Mesendoderm (in vitro differentiated cells): ENCODE measurements at regions not wholly inside any gene's neighbourhood (a gene's known extent, or its start where the extent isn't known, plus 50 kb on each side); places are given as distances from the start of the nearest gene placed in this dataset.

Experiments used
- DNase-seq: peaks from one replicate; pipeline ENCODE4 v3.0.0; 2013
- H2AK5ac ChIP-seq: 2 replicates; pipeline ENCODE4 v1.6.1; 2013; ENCODE audit warnings: low read length, inconsistent platforms
- H2BK120ac ChIP-seq: 2 replicates; pipeline ENCODE4 v1.6.1; 2013; ENCODE audit warnings: low read depth, mild to moderate bottlenecking, low read length, moderate library complexity, mixed read lengths
- H2BK15ac ChIP-seq: replicated peaks from 2 replicates; pipeline ENCODE4 v1.6.1; 2013; ENCODE audit warnings: low read depth, mild to moderate bottlenecking, moderate library complexity
- H2BK5ac ChIP-seq: 2 replicates; pipeline ENCODE4 v1.6.1; 2013; ENCODE audit warnings: low read length, inconsistent platforms
- H3K18ac ChIP-seq: 2 replicates; pipeline ENCODE4 v1.6.1; 2013; ENCODE audit warnings: mild to moderate bottlenecking, low read length, mixed read lengths
- H3K23ac ChIP-seq: one replicate; pipeline ENCODE4 v1.6.1; 2013; ENCODE audit warnings: low read length
- H3K27ac ChIP-seq: 2 replicates; pipeline ENCODE4 v1.5.1; 2013; ENCODE audit warnings: low read depth, mild to moderate bottlenecking, inconsistent platforms, low read length, moderate library complexity
- H3K27me3 ChIP-seq: 2 replicates; pipeline ENCODE4 v1.6.1; 2013; ENCODE audit warnings: low read length, control low read depth, mild to moderate bottlenecking, inconsistent platforms; ENCODE audit not compliant: insufficient read depth, poor library complexity
- H3K36me3 ChIP-seq: 2 replicates; pipeline ENCODE4 v1.6.1; 2013; ENCODE audit warnings: low read length, inconsistent platforms; ENCODE audit not compliant: control insufficient read depth, insufficient read depth
- H3K4ac ChIP-seq: one replicate; pipeline ENCODE4 v1.6.1; 2013; ENCODE audit warnings: low read depth, mild to moderate bottlenecking, low read length, moderate library complexity
- H3K4me1 ChIP-seq: 2 replicates; pipeline ENCODE4 v1.6.1; 2013; ENCODE audit warnings: low read depth, low read length, inconsistent platforms; ENCODE audit not compliant: control insufficient read depth
- H3K4me2 ChIP-seq: 2 replicates; pipeline ENCODE4 v1.6.1; 2013; ENCODE audit warnings: low read length
- H3K4me3 ChIP-seq: 2 replicates; pipeline ENCODE4 v1.5.1; 2013; ENCODE audit warnings: mild to moderate bottlenecking, low read length
- H3K56ac ChIP-seq: one replicate; pipeline ENCODE4 v1.6.1; 2013; ENCODE audit warnings: low read length
- H3K79me1 ChIP-seq: 2 replicates; pipeline ENCODE4 v1.6.1; 2013; ENCODE audit warnings: low read length, inconsistent platforms
- H3K79me2 ChIP-seq: 2 replicates; pipeline ENCODE4 v1.6.1; 2013; ENCODE audit warnings: mild to moderate bottlenecking, low read length; ENCODE audit not compliant: control insufficient read depth, insufficient read depth
- H3K9ac ChIP-seq: 2 replicates; pipeline ENCODE4 v1.6.1; 2013; ENCODE audit warnings: low read length, inconsistent platforms
- H4K5ac ChIP-seq: one replicate; pipeline ENCODE4 v1.6.1; 2013; ENCODE audit warnings: low read length
- H4K8ac ChIP-seq: one replicate; pipeline ENCODE4 v1.6.1; 2013; ENCODE audit warnings: low read depth, mild to moderate bottlenecking, control low read depth, low read length, moderate library complexity
- WGBS: extraction: QIAGEN DNeasy Blood & Tissue Kit; methylation state at CpG from one replicate; pipeline ENCODE4 v1.1.7; 2013; ENCODE audit warnings: low lambda C conversion rate, missing lambda C conversion rate; ENCODE audit not compliant: insufficient coverage; ENCODE audit errors: extremely low coverage; 5-methylcytosine and 5-hydroxymethylcytosine counted together

DNA sequence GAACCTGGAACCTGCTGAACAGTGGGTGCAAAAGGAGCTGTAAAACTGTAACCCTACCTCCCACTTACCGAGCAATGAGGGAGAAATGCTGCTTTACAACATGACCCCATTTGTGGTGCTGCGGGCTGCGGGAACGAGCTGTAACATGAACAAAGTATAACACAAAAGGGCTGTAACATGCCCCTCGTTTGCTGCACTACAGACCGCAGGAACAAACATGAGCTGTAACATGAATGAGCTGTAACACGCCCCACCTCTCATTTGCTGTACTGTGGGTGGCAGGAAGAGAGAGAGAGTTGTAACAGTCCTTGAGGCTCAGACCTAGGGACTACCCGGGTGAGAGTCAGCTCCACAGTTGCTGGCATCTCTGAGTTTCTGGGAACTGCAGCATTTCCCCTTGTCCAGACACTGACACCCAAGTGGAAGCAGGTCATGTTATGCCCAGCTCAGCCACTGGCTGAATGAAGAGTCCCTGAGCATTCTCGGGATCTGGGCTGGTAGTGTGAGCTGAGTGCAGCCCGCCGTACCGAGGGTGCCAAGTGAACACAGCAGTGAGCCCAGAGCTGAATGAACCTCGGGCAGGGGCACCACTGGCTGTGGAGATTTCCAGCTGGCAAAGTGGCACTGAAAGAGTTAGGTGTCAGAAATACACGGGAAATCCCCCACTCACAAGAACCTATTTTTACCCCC lies 1385.3 kb upstream of the SPRY2 start:
- no peak for DNase-seq
- H4K8ac ChIP-seq = no peak overlapping the region
- no peak overlapping the region for H2BK120ac ChIP-seq
- H3K36me3 ChIP-seq = no peaks in the 10 kb centered on the region
- no peak overlapping the region for H3K4me2 ChIP-seq
- H3K4me1 ChIP-seq = no peaks in the 10 kb centered on the region
- no peak overlapping the region for H3K27ac ChIP-seq
- H3K79me1 ChIP-seq = no peaks in the 10 kb centered on the region
- no peak overlapping the region for H3K9ac ChIP-seq
- no peak overlapping the region for H3K18ac ChIP-seq
- H3K27me3 ChIP-seq = no peaks in the 10 kb centered on the region
- H2AK5ac ChIP-seq = no peak overlapping the region
- no peaks in the 10 kb centered on the region for H3K79me2 ChIP-seq
- no peak overlapping the region for H3K4me3 ChIP-seq
- no peak overlapping the region for H3K4ac ChIP-seq
- WGBS = no CpG with 5 or more reads among the region's 14 CpGs
- no peak overlapping the region for H3K56ac ChIP-seq
- H2BK5ac ChIP-seq = no peak overlapping the region
- no peak overlapping the region for H4K5ac ChIP-seq
- no peak overlapping the region for H3K23ac ChIP-seq
- H2BK15ac ChIP-seq = no peak overlapping the region

DNA sequence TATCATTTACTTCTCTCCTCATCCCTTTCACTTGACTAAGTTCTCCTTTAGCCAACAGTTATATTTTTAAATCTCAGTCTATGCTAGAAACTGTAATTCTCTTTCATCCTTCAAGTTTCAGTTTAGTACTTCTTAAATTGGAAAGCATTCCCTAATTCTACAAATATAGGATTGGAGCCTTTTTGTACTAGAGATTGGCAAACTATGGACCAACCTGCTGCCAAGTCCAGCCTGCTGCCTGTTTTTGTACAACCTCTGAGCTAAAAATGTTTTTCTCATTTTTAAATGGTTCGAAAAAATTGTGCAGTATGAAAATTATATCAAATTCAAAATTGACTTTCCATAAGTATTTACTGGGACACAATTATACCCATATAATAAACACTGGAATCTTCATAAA lies 1381.5 kb upstream of the SPRY2 start:
- Histone ChIP-seq H2BK15ac (no peak overlapping the region), H2BK120ac (no peak overlapping the region), H3K9ac (no peak overlapping the region), H3K4me2 (no peak overlapping the region), H3K27ac (no peak overlapping the region), H3K56ac (no peak overlapping the region), H3K79me2 (no peaks in the 10 kb centered on the region), H2BK5ac (no peak overlapping the region), H3K4me3 (no peak overlapping the region), H2AK5ac (no peak overlapping the region), H4K5ac (no peak overlapping the region), H3K4ac (no peak overlapping the region), H3K36me3 (no peaks in the 10 kb centered on the region), H3K79me1 (no peaks in the 10 kb centered on the region), H3K4me1 (no peaks in the 10 kb centered on the region), H4K8ac (no peak overlapping the region), H3K18ac (no peak overlapping the region), H3K27me3 (no peaks in the 10 kb centered on the region), H3K23ac (no peak overlapping the region)
- no peak for DNase-seq
- no CpG with 5 or more reads among the region's 1 CpG for WGBS

DNA sequence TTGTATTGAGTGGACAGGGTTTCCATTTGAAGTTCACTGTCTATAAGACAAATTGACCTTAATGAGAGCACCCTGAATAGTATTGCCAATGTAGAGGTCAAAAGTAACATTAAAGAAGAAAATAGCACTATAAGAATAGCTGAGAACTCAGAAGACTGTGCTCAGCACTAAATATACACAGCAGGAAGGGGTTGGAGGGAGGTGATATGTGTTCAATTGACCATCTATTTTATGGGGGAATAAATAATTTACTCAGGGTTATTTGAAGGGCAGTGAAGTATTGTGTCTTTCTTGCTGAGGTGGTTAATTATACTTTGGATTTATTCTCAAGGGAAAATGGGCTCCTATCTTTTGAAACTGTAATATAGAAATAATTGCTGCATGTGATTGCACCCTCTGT lies 1380.5 kb upstream of the SPRY2 start:
- no peaks in the 10 kb centered on the region for H3K79me2 ChIP-seq
- H2BK5ac ChIP-seq = no peak overlapping the region

DNA sequence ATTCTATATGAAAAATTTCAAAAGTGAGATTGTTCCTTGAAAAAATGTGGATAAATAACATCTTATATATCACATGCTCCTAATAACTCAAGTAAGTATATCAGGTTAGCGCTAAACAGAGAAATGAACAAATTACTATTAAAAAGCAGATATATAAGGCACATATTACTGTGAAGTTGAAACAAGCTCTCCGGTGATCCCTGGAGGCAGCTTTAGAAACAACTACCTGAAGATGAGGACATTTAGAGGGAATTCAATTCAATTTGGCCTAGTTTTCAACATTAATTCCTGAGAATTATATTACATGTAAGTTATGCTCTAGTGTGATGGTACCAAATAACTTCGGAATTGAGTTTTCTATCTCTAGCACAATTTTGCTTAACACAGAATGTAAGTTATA lies 1373.6 kb upstream of the SPRY2 start:
- peak; percentile 2 for DNase-seq
- no peaks in the 10 kb centered on the region for H3K36me3 ChIP-seq
- no CpG with 5 or more reads among the region's 3 CpGs for WGBS

More for the DNA sequence above, 1380.5 kb upstream of the SPRY2 start:
- no peaks in the 10 kb centered on the region for H3K27me3 ChIP-seq
- H3K9ac ChIP-seq = no peak overlapping the region
- H3K56ac ChIP-seq = no peak overlapping the region
- no peak overlapping the region for H4K8ac ChIP-seq
- no peak for DNase-seq
- no peaks in the 10 kb centered on the region for H3K79me1 ChIP-seq
- H3K4ac ChIP-seq = no peak overlapping the region
- H3K27ac ChIP-seq = no peak overlapping the region
- no peak overlapping the region for H2BK120ac ChIP-seq
- no peak overlapping the region for H2AK5ac ChIP-seq
- H3K36me3 ChIP-seq = no peaks in the 10 kb centered on the region
- no peak overlapping the region for H3K18ac ChIP-seq
- no peak overlapping the region for H3K23ac ChIP-seq
- H3K4me1 ChIP-seq = no peaks in the 10 kb centered on the region
- H3K4me2 ChIP-seq = no peak overlapping the region
- H2BK15ac ChIP-seq = no peak overlapping the region
- H4K5ac ChIP-seq = no peak overlapping the region
- H3K4me3 ChIP-seq = no peak overlapping the region

DNA sequence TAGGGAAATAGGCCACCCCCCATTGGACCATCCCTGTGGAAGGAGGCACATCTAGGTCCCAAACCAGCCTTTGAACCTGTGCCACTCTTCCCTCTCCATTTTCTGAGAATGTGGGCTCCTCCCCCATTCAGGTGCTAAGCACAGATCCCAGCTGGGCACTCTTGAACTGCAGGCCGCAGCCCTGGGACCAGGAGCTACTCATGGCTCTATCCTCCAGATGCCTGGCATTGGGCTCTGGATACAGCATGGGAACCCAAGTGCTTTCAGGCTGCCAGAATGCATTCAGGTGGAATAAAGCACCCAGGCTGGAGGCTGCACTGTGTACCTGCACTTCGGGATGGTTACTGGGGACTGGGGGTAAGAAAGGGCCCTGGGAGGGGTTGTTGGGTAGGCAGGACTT lies 1372.3 kb upstream of the SPRY2 start:
- Histone ChIP-seq H3K9ac (no peak overlapping the region), H3K4me3 (no peak overlapping the region), H2BK5ac (no peak overlapping the region), H3K27me3 (no peaks in the 10 kb centered on the region), H3K56ac (no peak overlapping the region), H2AK5ac (no peak overlapping the region), H3K79me1 (no peaks in the 10 kb centered on the region), H3K4me1 (no peaks in the 10 kb centered on the region), H3K36me3 (no peaks in the 10 kb centered on the region), H3K4me2 (no peak overlapping the region), H3K27ac (no peak overlapping the region), H3K18ac (no peak overlapping the region), H2BK120ac (no peak overlapping the region), H3K4ac (no peak overlapping the region), H4K5ac (no peak overlapping the region), H3K79me2 (no peaks in the 10 kb centered on the region), H2BK15ac (no peak overlapping the region), H3K23ac (peak overlapping the region; percentile 18), H4K8ac (no peak overlapping the region)
- no CpG with 5 or more reads among the region's 2 CpGs for WGBS
- no peak for DNase-seq

More for the DNA sequence above, 1373.6 kb upstream of the SPRY2 start:
- Histone ChIP-seq H2BK5ac (no peak overlapping the region), H3K4me1 (no peaks in the 10 kb centered on the region), H3K27me3 (no peaks in the 10 kb centered on the region), H4K5ac (no peak overlapping the region), H3K4ac (no peak overlapping the region), H3K4me2 (no peak overlapping the region), H3K4me3 (no peak overlapping the region), H3K56ac (no peak overlapping the region), H4K8ac (no peak overlapping the region), H3K23ac (no peak overlapping the region), H3K79me2 (no peaks in the 10 kb centered on the region), H3K18ac (no peak overlapping the region), H2BK15ac (no peak overlapping the region), H2AK5ac (no peak overlapping the region), H3K9ac (no peak overlapping the region), H2BK120ac (no peak overlapping the region), H3K27ac (no peak overlapping the region), H3K79me1 (no peaks in the 10 kb centered on the region)

DNA sequence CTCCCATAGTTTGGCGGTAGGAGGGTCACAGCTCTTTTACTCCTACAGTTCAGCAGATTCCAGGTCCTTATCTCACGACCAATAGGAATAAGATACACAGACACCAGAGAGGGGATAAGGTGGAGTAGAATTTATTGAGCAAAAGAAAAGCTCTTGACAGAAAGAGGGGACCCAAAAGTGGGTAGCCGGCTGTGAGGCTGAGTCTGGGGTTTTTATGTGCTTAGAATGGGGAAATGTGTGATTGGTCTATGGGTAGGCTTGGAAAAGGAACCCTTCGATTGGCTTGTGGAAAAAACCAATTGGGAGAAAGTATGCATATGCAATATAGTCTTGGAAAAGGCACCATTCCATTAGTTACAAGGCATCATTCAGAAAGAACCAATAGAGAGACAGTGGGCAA lies 1356.9 kb upstream of the SPRY2 start:
- no peak overlapping the region for H2AK5ac ChIP-seq
- no peak overlapping the region for H3K4ac ChIP-seq
- no peak for DNase-seq
- no CpG with 5 or more reads among the region's 4 CpGs for WGBS
- no peak overlapping the region for H3K18ac ChIP-seq
- no peaks in the 10 kb centered on the region for H3K79me1 ChIP-seq
- H3K56ac ChIP-seq = no peak overlapping the region
- no peak overlapping the region for H2BK5ac ChIP-seq
- H4K5ac ChIP-seq = no peak overlapping the region
- H3K27ac ChIP-seq = no peak overlapping the region
- no peaks in the 10 kb centered on the region for H3K79me2 ChIP-seq
- no peaks in the 10 kb centered on the region for H3K36me3 ChIP-seq
- no peak overlapping the region for H3K23ac ChIP-seq
- H3K4me3 ChIP-seq = no peak overlapping the region
- H3K4me1 ChIP-seq = no peaks in the 10 kb centered on the region
- H2BK15ac ChIP-seq = no peak overlapping the region
- H3K4me2 ChIP-seq = no peak overlapping the region
- H2BK120ac ChIP-seq = no peak overlapping the region
- no peaks in the 10 kb centered on the region for H3K27me3 ChIP-seq
- no peak overlapping the region for H4K8ac ChIP-seq
- H3K9ac ChIP-seq = no peak overlapping the region
